ENCODE measurements at regions not wholly inside any gene's neighbourhood (a gene's known extent, or its start where the extent isn't known, plus 50 kb on each side); places are given as distances from the start of the nearest gene placed in this dataset.

DNA sequence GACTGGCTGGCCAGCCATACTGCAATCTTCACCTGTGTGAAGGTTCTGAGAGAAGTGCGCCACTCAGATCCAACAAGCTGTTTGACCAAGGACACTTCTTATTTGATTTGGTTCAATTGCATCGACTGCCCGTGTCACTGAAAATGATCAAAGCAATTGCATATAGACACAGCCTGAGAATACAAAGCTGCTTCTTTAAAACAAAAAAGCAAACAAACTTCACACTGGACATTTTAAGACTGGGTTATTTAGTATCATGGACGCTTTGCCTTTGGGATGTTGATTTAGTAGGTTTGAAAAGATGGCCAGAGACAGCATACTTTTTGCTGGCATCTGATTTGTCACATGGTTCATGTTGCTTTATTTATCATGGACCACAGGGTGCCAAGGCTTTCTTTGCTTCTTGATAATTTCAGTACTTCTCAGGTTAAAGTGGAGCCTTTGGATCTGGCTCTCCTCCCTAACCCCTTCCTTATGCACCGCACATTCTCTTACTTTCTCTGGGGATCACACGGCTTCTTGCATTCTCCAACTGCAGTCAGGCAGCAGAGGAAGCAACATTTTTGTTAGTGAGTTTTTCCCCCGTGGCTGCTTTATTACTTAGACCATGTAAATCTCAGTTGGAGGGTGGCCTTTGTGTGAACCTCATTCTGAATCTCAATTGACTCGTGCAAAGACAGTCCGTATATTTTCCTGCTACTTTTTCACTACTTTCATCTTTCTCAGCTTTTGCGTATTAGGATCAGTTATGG is 151.0 kb downstream of the CD47 start:
- H3K4me2 ChIP-seq (ENCODE audit: insufficient read depth, low read length) = no peak overlapping the region
- no peak for DNase-seq (ENCODE audit: low read depth, low spot score)
- ChIA-PET CTCF (interaction anchor here (1.1 to 2.9 kb wide), 8 partner anchors 12 to 538 kb away, joined by 3 to 55 read pairs (median 10); partner anchors contain the start of gene IFT57), POLR2A (no interaction called here)
- H3K27me3 ChIP-seq (ENCODE audit: control insufficient read depth in 2 of 2, insufficient read depth in 2 of 2, low read length in 2 of 2) = no peaks in the 10 kb centered on the region
- H3K27ac ChIP-seq (ENCODE audit: insufficient read depth, low read depth, low read length) = no peak overlapping the region
- intact Hi-C loops (cut with micrococcal nuclease) = loop anchor here (5.0 kb wide), 1 partner anchor 217 kb away; no protein-coding TSS in a partner anchor
- no peaks in the 10 kb centered on the region for H3K36me3 ChIP-seq (ENCODE audit: control insufficient read depth in 2 of 2, extremely low read depth in 1 of 2, insufficient read depth in 2 of 2, low read length in 2 of 2)
- peaks cover 13% of the 10 kb centered on the region for H3K4me1 ChIP-seq (ENCODE audit: control insufficient read depth, extremely low read depth, insufficient read depth, low read length)
- TF ChIP-seq GATA2 (IDR thresholded peaks at IDR 0.05; ENCODE audit: insufficient read depth, insufficient read length, low read depth, low read length) (no peak), JUN (IDR thresholded peaks at IDR 0.05; ENCODE audit: borderline replicate concordance, insufficient read depth, insufficient read length, low read depth) (no peak), POLR2A (IDR thresholded peaks at IDR 0.05; ENCODE audit: low read depth, low read length) (no peak), MYC (IDR thresholded peaks at IDR 0.05; ENCODE audit: low read depth, low read length) (no peak)
- no peak overlapping the region for H3K9ac ChIP-seq (replicated peaks; ENCODE audit: extremely low read depth, insufficient read depth, low read length)
- no TSS peak for BruUV-seq (replicated peaks)
- dilution Hi-C loops (cut with MboI; ENCODE audit: extremely low pct_ligation_motif_present, low sequenced_read_pairs) = no loop called here
- no peaks in the 10 kb centered on the region for H3K9me1 ChIP-seq (replicated peaks; ENCODE audit: control insufficient read depth, extremely low read depth, insufficient read depth, low read length)
- FAIRE-seq = no peak
- no peaks in the 10 kb centered on the region for H3K79me2 ChIP-seq (ENCODE audit: control insufficient read depth, insufficient read depth, low read length)
- H3K4me3 ChIP-seq (replicated peaks in 1 of 3; ENCODE audit: insufficient read depth in 1 of 3, low read depth in 1 of 3, low read length in 3 of 3) = no peak overlapping the region
- H3K9me3 ChIP-seq (replicated peaks; ENCODE audit: control insufficient read depth, insufficient read depth, low read length) = no peaks in the 10 kb centered on the region
- no peaks in the 10 kb centered on the region for H4K20me1 ChIP-seq (replicated peaks; ENCODE audit: control insufficient read depth, extremely low read depth, insufficient read depth, low read length)
- no peak overlapping the region for H2AFZ ChIP-seq (ENCODE audit: low read depth, low read length)

DNA sequence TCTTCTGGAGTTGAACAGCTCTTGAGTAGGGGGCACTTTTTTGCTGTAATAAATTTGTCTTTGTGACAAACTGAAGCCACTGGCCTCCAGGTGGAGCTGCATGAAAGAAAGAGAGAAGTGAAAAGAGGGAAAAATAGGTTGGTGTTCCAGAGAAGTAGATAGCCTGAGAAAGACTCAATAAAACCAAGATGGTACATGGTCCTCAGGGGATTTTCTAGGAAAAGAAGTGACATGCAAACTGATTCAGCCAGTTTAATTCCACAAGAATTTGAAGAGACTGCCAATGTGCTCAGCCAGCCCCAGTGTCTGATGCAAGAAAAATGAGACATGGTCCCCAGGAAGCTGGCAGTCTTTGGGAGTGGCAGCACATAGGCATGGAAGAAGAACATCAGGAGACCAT is 152.7 kb downstream of the CD47 start:
- BruUV-seq (replicated peaks) = no TSS peak
- dilution Hi-C loops (cut with MboI; ENCODE audit: extremely low pct_ligation_motif_present, low sequenced_read_pairs) = no loop called here
- CTCF ChIA-PET = interaction anchor here (0.6 to 2.9 kb wide), 40 partner anchors 10 to 614 kb away, joined by 3 to 55 read pairs (median 4); partner anchors contain the start of gene IFT57

More for the DNA sequence above, 152.7 kb downstream of the CD47 start:
- Histone ChIP-seq H3K4me3 (replicated peaks in 1 of 3; ENCODE audit: insufficient read depth in 1 of 3, low read depth in 1 of 3, low read length in 3 of 3) (no peak overlapping the region), H3K4me1 (ENCODE audit: control insufficient read depth, extremely low read depth, insufficient read depth, low read length) (peaks cover 13% of the 10 kb centered on the region), H3K9me3 (replicated peaks; ENCODE audit: control insufficient read depth, insufficient read depth, low read length) (no peaks in the 10 kb centered on the region), H3K27ac (ENCODE audit: insufficient read depth, low read depth, low read length) (no peak overlapping the region), H2AFZ (ENCODE audit: low read depth, low read length) (no peak overlapping the region), H4K20me1 (replicated peaks; ENCODE audit: control insufficient read depth, extremely low read depth, insufficient read depth, low read length) (no peaks in the 10 kb centered on the region), H3K27me3 (ENCODE audit: control insufficient read depth in 2 of 2, insufficient read depth in 2 of 2, low read length in 2 of 2) (no peaks in the 10 kb centered on the region), H3K9ac (replicated peaks; ENCODE audit: extremely low read depth, insufficient read depth, low read length) (no peak overlapping the region), H3K79me2 (ENCODE audit: control insufficient read depth, insufficient read depth, low read length) (no peaks in the 10 kb centered on the region), H3K9me1 (replicated peaks; ENCODE audit: control insufficient read depth, extremely low read depth, insufficient read depth, low read length) (no peaks in the 10 kb centered on the region), H3K36me3 (ENCODE audit: control insufficient read depth in 2 of 2, extremely low read depth in 1 of 2, insufficient read depth in 2 of 2, low read length in 2 of 2) (no peaks in the 10 kb centered on the region), H3K4me2 (ENCODE audit: insufficient read depth, low read length) (no peak overlapping the region)
- POLR2A ChIA-PET = interaction anchor here (0.7 kb wide), 1 partner anchor 100 kb away, joined by 3 read pairs; no protein-coding TSS in a partner anchor
- FAIRE-seq = no peak
- DNase-seq (ENCODE audit: low read depth, low spot score) = peak; percentile 70
- no peak for TF ChIP-seq FOS (IDR thresholded peaks at IDR 0.05; ENCODE audit: borderline replicate concordance, insufficient read depth, low read length)
- TF ChIP-seq POLR2AphosphoS5 (IDR thresholded peaks at IDR 0.05; ENCODE audit: insufficient read depth, low read depth, low read length) = no peak
- TF ChIP-seq JUN (IDR thresholded peaks at IDR 0.05; ENCODE audit: borderline replicate concordance, insufficient read depth, insufficient read length, low read depth) = no peak
- TF ChIP-seq MYC (IDR thresholded peaks at IDR 0.05; ENCODE audit: low read depth, low read length) = no peak
- TF ChIP-seq, protein P1, sequence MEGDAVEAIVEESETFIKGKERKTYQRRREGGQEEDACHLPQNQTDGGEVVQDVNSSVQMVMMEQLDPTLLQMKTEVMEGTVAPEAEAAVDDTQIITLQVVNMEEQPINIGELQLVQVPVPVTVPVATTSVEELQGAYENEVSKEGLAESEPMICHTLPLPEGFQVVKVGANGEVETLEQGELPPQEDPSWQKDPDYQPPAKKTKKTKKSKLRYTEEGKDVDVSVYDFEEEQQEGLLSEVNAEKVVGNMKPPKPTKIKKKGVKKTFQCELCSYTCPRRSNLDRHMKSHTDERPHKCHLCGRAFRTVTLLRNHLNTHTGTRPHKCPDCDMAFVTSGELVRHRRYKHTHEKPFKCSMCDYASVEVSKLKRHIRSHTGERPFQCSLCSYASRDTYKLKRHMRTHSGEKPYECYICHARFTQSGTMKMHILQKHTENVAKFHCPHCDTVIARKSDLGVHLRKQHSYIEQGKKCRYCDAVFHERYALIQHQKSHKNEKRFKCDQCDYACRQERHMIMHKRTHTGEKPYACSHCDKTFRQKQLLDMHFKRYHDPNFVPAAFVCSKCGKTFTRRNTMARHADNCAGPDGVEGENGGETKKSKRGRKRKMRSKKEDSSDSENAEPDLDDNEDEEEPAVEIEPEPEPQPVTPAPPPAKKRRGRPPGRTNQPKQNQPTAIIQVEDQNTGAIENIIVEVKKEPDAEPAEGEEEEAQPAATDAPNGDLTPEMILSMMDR (IDR thresholded peaks at IDR 0.05; ENCODE audit: extremely low read depth in 1 of 2, insufficient read depth in 1 of 2, low read depth in 1 of 2, low read length in 2 of 2) = peak; percentile 28 to 55
- intact Hi-C loops (cut with micrococcal nuclease) = loop anchor here (1.0 to 5.0 kb wide), 4 partner anchors 152 to 539 kb away; no protein-coding TSS in a partner anchor
